ENCODE measurements at regions not wholly inside any gene's neighbourhood (a gene's known extent, or its start where the extent isn't known, plus 50 kb on each side); places are given as distances from the start of the nearest gene placed in this dataset.

DNA sequence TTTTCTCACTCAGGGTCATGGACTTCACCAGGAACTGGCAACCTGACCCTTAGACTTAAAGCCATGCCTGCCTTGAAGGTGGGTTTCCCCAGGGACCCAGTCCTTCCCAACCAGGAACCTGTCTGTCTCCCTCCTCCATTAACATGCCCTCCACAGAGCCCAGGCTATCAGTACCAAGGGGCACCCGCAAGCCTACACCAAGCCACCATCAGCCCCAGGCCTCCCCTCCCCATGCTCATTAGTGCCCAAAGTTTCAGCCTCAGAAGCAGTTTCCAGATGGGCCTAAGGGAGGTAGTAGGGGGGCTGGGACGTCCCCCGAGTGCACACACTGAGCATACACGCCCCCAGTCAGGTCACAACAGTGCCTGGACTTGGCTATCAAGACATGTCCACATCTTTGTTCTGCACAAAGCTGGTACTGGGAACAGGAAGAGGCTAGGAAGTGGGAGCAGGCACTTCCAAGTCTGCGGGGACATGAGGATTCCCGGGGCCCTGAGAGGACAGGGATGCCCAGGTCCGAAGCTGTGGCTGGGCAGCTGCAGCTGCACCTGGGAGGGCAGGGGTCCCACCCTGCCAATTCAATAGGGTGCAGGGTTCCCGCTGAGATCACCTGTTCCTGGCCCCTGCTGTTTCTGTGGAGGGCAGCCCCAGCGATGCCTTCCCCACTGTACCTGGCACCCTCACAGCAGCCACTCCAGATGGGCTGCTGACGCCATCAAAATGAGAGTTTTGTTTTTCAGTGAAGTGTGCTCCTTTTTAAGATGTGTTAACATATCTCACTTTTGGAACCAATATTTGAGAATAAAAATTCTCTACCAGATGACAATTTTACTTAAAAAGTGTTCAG, 731.4 kb downstream of the NR4A2 start:
- TF ChIP-seq, protein P1, sequence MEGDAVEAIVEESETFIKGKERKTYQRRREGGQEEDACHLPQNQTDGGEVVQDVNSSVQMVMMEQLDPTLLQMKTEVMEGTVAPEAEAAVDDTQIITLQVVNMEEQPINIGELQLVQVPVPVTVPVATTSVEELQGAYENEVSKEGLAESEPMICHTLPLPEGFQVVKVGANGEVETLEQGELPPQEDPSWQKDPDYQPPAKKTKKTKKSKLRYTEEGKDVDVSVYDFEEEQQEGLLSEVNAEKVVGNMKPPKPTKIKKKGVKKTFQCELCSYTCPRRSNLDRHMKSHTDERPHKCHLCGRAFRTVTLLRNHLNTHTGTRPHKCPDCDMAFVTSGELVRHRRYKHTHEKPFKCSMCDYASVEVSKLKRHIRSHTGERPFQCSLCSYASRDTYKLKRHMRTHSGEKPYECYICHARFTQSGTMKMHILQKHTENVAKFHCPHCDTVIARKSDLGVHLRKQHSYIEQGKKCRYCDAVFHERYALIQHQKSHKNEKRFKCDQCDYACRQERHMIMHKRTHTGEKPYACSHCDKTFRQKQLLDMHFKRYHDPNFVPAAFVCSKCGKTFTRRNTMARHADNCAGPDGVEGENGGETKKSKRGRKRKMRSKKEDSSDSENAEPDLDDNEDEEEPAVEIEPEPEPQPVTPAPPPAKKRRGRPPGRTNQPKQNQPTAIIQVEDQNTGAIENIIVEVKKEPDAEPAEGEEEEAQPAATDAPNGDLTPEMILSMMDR (IDR thresholded peaks at IDR 0.05) = no peak
- TF ChIP-seq POLR2A (IDR thresholded peaks at IDR 0.05) (no peak), POLR2AphosphoS5 (IDR thresholded peaks at IDR 0.05; ENCODE audit: insufficient read depth in 1 of 2, low read depth in 1 of 2) (no peak)
